ENCODE measurements at regions not wholly inside any gene's neighbourhood (a gene's known extent, or its start where the extent isn't known, plus 50 kb on each side); places are given as distances from the start of the nearest gene placed in this dataset.

DNA sequence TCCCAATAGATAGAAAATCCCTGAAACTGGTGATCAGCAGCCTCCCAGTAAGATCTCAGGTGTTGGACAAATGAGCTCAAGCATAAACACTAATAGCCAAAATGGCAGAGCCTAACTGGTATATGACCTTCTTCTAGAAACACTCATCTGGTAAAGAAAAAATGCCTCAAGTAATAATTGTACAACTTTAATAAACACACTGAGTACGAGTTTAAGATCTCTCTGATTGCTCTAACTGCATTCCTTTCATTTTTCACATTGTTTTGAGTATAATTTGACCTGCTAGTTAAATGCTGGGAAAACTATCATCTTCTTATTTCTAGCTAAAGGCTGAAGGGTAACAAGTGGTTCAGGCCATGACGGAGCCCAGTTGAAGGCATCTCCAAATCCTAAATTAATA is 2009.5 kb upstream of the PCDH20 start:
- no peak for TF ChIP-seq ZNF8 (CRISPR knock-in tag; IDR thresholded peaks at IDR 0.05)
- TF ChIP-seq, protein P1, sequence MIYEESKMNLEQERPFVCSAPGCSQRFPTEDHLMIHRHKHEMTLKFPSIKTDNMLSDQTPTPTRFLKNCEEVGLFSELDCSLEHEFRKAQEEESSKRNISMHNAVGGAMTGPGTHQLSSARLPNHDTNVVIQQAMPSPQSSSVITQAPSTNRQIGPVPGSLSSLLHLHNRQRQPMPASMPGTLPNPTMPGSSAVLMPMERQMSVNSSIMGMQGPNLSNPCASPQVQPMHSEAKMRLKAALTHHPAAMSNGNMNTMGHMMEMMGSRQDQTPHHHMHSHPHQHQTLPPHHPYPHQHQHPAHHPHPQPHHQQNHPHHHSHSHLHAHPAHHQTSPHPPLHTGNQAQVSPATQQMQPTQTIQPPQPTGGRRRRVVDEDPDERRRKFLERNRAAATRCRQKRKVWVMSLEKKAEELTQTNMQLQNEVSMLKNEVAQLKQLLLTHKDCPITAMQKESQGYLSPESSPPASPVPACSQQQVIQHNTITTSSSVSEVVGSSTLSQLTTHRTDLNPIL (CRISPR knock-in tag; IDR thresholded peaks at IDR 0.05; ENCODE audit: low read depth) = no peak
- TF ChIP-seq, protein P2, sequence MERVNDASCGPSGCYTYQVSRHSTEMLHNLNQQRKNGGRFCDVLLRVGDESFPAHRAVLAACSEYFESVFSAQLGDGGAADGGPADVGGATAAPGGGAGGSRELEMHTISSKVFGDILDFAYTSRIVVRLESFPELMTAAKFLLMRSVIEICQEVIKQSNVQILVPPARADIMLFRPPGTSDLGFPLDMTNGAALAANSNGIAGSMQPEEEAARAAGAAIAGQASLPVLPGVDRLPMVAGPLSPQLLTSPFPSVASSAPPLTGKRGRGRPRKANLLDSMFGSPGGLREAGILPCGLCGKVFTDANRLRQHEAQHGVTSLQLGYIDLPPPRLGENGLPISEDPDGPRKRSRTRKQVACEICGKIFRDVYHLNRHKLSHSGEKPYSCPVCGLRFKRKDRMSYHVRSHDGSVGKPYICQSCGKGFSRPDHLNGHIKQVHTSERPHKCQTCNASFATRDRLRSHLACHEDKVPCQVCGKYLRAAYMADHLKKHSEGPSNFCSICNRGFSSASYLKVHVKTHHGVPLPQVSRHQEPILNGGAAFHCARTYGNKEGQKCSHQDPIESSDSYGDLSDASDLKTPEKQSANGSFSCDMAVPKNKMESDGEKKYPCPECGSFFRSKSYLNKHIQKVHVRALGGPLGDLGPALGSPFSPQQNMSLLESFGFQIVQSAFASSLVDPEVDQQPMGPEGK (CRISPR knock-in tag; IDR thresholded peaks at IDR 0.05; ENCODE audit: borderline replicate concordance) = no peak
- TF ChIP-seq BACH2 (CRISPR knock-in tag; IDR thresholded peaks at IDR 0.05; ENCODE audit: borderline replicate concordance) = no peak
- TF ChIP-seq CSDC2 (CRISPR knock-in tag; IDR thresholded peaks at IDR 0.05) = no peak
- TF ChIP-seq ARNTL (CRISPR knock-in tag; IDR thresholded peaks at IDR 0.05; ENCODE audit: borderline replicate concordance, low read depth) = no peak
- TF ChIP-seq, protein P3, sequence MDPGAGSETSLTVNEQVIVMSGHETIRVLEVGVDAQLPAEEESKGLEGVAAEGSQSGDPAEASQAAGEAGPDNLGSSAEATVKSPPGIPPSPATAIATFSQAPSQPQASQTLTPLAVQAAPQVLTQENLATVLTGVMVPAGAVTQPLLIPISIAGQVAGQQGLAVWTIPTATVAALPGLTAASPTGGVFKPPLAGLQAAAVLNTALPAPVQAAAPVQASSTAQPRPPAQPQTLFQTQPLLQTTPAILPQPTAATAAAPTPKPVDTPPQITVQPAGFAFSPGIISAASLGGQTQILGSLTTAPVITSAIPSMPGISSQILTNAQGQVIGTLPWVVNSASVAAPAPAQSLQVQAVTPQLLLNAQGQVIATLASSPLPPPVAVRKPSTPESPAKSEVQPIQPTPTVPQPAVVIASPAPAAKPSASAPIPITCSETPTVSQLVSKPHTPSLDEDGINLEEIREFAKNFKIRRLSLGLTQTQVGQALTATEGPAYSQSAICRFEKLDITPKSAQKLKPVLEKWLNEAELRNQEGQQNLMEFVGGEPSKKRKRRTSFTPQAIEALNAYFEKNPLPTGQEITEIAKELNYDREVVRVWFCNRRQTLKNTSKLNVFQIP (CRISPR knock-in tag; IDR thresholded peaks at IDR 0.05; ENCODE audit: borderline replicate concordance, low read depth) = no peak
- TF ChIP-seq ZFP30 (CRISPR knock-in tag; IDR thresholded peaks at IDR 0.05) = no peak
- TF ChIP-seq ZNF565 (CRISPR knock-in tag; conservative IDR thresholded peaks at IDR 0.05; ENCODE audit: low read depth) = no peak
